ENCODE measurements at regions not wholly inside any gene's neighbourhood (a gene's known extent, or its start where the extent isn't known, plus 50 kb on each side); places are given as distances from the start of the nearest gene placed in this dataset.

DNA sequence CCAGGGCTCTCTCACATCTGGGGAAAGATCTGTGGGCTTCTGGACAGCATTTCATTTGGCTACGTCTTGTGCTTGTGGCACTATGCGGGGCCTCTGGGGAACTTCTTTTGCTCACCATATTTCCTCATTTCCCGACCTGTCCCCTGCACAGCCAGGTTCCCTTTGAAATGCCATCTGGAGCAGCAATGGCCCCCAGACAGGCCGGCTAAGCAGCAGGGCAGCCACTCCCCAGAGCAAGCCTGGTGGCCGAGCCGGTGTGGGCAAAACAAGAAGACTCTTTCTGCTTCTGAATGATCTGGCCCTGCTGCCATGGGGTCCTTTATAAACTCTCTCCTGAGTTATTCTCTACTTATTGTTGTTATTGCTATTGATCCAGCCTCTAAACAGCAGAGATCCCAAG, 190.7 kb upstream of the NECTIN1 start:
- TF ChIP-seq, protein P1, sequence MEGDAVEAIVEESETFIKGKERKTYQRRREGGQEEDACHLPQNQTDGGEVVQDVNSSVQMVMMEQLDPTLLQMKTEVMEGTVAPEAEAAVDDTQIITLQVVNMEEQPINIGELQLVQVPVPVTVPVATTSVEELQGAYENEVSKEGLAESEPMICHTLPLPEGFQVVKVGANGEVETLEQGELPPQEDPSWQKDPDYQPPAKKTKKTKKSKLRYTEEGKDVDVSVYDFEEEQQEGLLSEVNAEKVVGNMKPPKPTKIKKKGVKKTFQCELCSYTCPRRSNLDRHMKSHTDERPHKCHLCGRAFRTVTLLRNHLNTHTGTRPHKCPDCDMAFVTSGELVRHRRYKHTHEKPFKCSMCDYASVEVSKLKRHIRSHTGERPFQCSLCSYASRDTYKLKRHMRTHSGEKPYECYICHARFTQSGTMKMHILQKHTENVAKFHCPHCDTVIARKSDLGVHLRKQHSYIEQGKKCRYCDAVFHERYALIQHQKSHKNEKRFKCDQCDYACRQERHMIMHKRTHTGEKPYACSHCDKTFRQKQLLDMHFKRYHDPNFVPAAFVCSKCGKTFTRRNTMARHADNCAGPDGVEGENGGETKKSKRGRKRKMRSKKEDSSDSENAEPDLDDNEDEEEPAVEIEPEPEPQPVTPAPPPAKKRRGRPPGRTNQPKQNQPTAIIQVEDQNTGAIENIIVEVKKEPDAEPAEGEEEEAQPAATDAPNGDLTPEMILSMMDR (IDR thresholded peaks at IDR 0.05): no peak
- DNase-seq: no peak
- intact Hi-C loops (cut with DNase I): no loop called here
- Histone ChIP-seq H3K36me3 (no peaks in the 10 kb centered on the region), H3K27ac (no peak overlapping the region), H3K4me3 (no peak overlapping the region), H3K4me1 (no peaks in the 10 kb centered on the region), H3K9me3 (no peaks in the 10 kb centered on the region), H3K27me3 (no peaks in the 10 kb centered on the region), H3K9ac (ENCODE audit: low read depth in 2 of 2, low read length in 2 of 2) (no peak overlapping the region)

DNA sequence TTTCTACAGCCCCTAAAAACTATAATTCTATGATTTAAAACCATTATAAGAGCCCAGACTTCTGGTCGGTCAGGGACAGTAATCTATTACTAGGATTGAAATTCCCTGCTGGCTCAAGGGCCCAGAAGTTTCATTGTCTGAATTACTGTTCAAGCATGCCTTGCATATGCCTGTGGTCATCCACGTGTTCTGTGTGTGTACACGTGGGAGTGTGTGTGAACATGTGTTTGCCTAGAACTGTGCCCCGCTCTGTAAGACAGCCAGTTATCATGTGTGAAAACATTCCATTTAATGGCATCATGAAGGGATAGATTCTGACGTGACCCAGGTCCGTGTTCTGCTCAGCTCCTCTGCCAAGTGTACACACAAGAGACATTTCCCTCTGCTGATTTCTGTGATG, 189.3 kb upstream of the NECTIN1 start:
- H3K36me3 ChIP-seq: no peaks in the 10 kb centered on the region
- H3K27ac ChIP-seq: no peak overlapping the region
- no peak for DNase-seq
- H3K9ac ChIP-seq (ENCODE audit: low read depth in 2 of 2, low read length in 2 of 2): no peak overlapping the region
- intact Hi-C loops (cut with DNase I): no loop called here
- H3K27me3 ChIP-seq: no peaks in the 10 kb centered on the region
- no peaks in the 10 kb centered on the region for H3K4me1 ChIP-seq
- no peak overlapping the region for H3K4me3 ChIP-seq
- H3K9me3 ChIP-seq: no peaks in the 10 kb centered on the region
- TF ChIP-seq, protein P1 (IDR thresholded peaks at IDR 0.05): no peak

DNA sequence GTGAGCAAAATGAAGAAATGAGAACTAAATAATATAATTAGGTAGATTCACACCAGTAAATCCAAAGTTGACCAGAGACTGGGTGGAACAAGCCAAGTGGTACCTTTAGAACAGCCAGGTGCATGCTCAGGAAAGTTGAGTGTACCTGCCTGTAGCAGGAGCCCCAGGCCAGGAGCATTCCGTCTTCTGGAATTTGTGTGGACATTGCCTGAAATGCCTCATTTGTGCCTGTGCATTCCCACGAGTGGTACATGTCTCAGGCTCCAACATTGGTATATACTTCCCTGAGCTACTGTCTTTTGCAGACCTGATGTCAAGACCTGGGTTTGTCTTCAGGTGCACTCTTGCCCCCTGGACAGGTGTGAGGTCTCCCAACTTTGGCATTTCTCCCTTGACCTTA, 187.6 kb upstream of the NECTIN1 start:
- H3K27ac ChIP-seq: no peak overlapping the region
- no peaks in the 10 kb centered on the region for H3K27me3 ChIP-seq
- no peak for DNase-seq
- no peaks in the 10 kb centered on the region for H3K9me3 ChIP-seq
- H3K36me3 ChIP-seq: no peaks in the 10 kb centered on the region
- H3K9ac ChIP-seq (ENCODE audit: low read depth in 2 of 2, low read length in 2 of 2): no peak overlapping the region
- intact Hi-C loops (cut with DNase I): no loop called here
- TF ChIP-seq, protein P1 (IDR thresholded peaks at IDR 0.05): no peak
- no peaks in the 10 kb centered on the region for H3K4me1 ChIP-seq
- no peak overlapping the region for H3K4me3 ChIP-seq

DNA sequence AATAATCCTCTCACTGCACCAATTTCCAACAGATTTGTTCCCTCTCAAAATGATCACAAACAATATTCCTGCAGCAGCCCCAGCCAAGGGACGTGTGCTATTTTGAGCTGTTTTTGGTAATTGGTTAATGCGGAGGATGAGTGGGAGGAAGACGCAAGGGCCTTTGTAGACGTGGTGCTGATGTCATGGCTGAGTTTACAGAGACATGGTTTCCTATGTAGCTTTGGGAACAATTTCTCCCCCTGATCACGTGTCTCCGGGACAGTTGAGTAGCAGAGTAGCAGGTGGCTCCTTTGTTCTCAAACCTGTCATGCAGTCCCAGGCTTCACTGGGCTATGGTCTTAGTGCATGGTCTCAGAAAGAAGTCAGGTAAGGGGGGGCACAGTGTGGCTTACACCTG, 183.2 kb upstream of the NECTIN1 start:
- H3K4me3 ChIP-seq: no peak overlapping the region
- intact Hi-C loops (cut with DNase I): no loop called here
- peaks cover 2% of the 10 kb centered on the region for H3K4me1 ChIP-seq
- no peaks in the 10 kb centered on the region for H3K36me3 ChIP-seq
- DNase-seq: no peak
- no peak overlapping the region for H3K9ac ChIP-seq (ENCODE audit: low read depth in 2 of 2, low read length in 2 of 2)
- H3K9me3 ChIP-seq: no peaks in the 10 kb centered on the region
- H3K27me3 ChIP-seq: no peaks in the 10 kb centered on the region
- TF ChIP-seq, protein P1 (IDR thresholded peaks at IDR 0.05): no peak
- H3K27ac ChIP-seq: no peak overlapping the region

DNA sequence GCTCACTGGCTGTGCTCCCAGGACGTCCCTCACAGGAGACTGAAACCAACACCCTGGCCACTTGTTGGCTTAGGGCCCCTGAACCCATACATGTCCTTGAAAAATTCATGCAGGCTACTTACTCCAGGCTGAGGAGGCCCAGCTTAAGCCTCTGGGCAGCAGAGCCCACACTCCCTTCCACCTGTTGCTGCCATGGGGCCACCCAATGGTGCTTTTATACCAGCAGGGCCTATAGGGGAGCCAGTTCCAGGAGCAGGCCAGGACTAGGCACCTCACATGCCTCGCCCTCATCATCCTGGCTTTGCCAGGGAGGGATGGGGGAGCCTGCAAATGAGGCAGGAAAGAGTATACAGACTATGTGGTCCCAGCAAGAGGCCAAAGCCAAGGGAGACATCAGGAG, 181.7 kb upstream of the NECTIN1 start:
- TF ChIP-seq, protein P1 (IDR thresholded peaks at IDR 0.05): no peak
- Histone ChIP-seq H3K36me3 (no peaks in the 10 kb centered on the region), H3K4me3 (no peak overlapping the region), H3K9ac (ENCODE audit: low read depth in 2 of 2, low read length in 2 of 2) (no peak overlapping the region), H3K27ac (no peak overlapping the region), H3K9me3 (no peaks in the 10 kb centered on the region), H3K4me1 (peaks cover 2% of the 10 kb centered on the region), H3K27me3 (no peaks in the 10 kb centered on the region)
- no peak for DNase-seq
- intact Hi-C loops (cut with DNase I): no loop called here

DNA sequence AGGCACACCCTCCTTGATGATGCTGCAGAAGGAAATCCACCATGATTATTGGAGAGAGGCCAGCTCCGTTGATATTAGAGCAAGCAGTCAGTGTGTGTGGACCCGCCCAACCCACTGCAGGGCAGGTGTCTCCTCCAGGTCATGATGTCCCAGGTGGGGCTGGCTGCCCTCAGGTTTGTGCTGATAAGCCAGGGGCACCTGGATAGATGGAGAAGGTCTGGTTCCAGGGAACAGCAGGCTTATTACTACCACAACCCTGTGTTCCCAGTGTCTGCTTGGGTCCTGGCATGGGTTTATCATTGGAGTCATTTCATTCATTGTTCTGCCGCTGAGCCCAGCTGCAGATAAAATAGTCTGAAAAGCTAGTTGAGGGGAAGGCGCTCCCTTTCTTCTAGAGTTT, 181.1 kb upstream of the NECTIN1 start:
- intact Hi-C loops (cut with DNase I): no loop called here
- H3K36me3 ChIP-seq: no peaks in the 10 kb centered on the region
- DNase-seq: peak; percentile 88
- H3K9ac ChIP-seq (ENCODE audit: low read depth in 2 of 2, low read length in 2 of 2): no peak overlapping the region
- no peak overlapping the region for H3K27ac ChIP-seq
- no peaks in the 10 kb centered on the region for H3K9me3 ChIP-seq
- TF ChIP-seq, protein P1 (IDR thresholded peaks at IDR 0.05): no peak
- no peak overlapping the region for H3K4me3 ChIP-seq
- H3K4me1 ChIP-seq: peaks cover 2% of the 10 kb centered on the region
- H3K27me3 ChIP-seq: no peaks in the 10 kb centered on the region
